HL-60 (cell line): ENCODE measurements at regions not wholly inside any gene's neighbourhood (a gene's known extent, or its start where the extent isn't known, plus 50 kb on each side); places are given as distances from the start of the nearest gene placed in this dataset.

Source experiments
- DNase-seq, 2 experiments: peaks; one replicate each; pipeline ENCODE4 v3.0.0-alpha.2; 2010 to 2020; ENCODE audit warnings: low read depth in 1 of 2, low spot score in 1 of 2
- H3K27ac ChIP-seq: fragments of 250-450 bp; sonication (Bioruptor Pico); replicated peaks from 2 replicates; pipeline ENCODE4 v1.5.1; 2020; ENCODE audit warnings: mild to moderate bottlenecking, moderate library complexity
- H3K27me3 ChIP-seq: fragments of 250-450 bp; sonication (Bioruptor Pico); 2 replicates; pipeline ENCODE4 v1.5.1; 2021; ENCODE audit warnings: mild to moderate bottlenecking, moderate library complexity; ENCODE audit not compliant: insufficient read depth, poor library complexity, severe bottlenecking
- H3K4me3 ChIP-seq: replicated peaks from 2 replicates; pipeline ENCODE4 v1.5.1; 2011; ENCODE audit warnings: mild to moderate bottlenecking, control low read depth, low read length; ENCODE audit not compliant: insufficient read depth
- CTCF ChIP-seq: IDR thresholded peaks from one replicate; pipeline ENCODE4 v1.5.1; 2011; ENCODE audit warnings: low read length, control low read depth, inconsistent platforms; ENCODE audit not compliant: insufficient read depth
- GABPA ChIP-seq: IDR thresholded peaks from 2 replicates; pipeline ENCODE4 v1.6.1; 2012; ENCODE audit warnings: low read depth
- POLR2AphosphoS5 ChIP-seq: IDR thresholded peaks from 2 replicates; pipeline ENCODE4 v1.6.1; 2012; ENCODE audit warnings: low read depth
- REST ChIP-seq: IDR thresholded peaks from 2 replicates; pipeline ENCODE4 v1.6.1; 2012; ENCODE audit warnings: low read depth; ENCODE audit not compliant: insufficient replicate concordance
- SPI1 ChIP-seq: IDR thresholded peaks from 2 replicates; pipeline ENCODE4 v1.6.1; 2012; ENCODE audit warnings: low read depth, mild to moderate bottlenecking, borderline replicate concordance

GRCh38 chr5:60262576-60263295, 369.2 kb upstream of the PDE4D start:
- DNase-seq, result no peak
- no peak for TF ChIP-seq POLR2AphosphoS5
- no peak for TF ChIP-seq SPI1
- TF ChIP-seq CTCF, result no peak
- no peak for TF ChIP-seq REST
- no peak for TF ChIP-seq GABPA
- Histone ChIP-seq H3K4me3 (no peak overlapping the region), H3K27me3 (no peaks in the 10 kb centered on the region), H3K27ac (peak overlapping the region; percentile 75)

GRCh38 chr5:60261732-60262131, 368.2 kb upstream of the PDE4D start:
- no peak for DNase-seq
- Histone ChIP-seq H3K27me3 (no peaks in the 10 kb centered on the region), H3K4me3 (no peak overlapping the region), H3K27ac (peak overlapping the region; percentile 75)
- TF ChIP-seq POLR2AphosphoS5, result no peak

GRCh38 chr5:60260658-60261057, 367.1 kb upstream of the PDE4D start:
- no peak for TF ChIP-seq GABPA
- no peak for TF ChIP-seq POLR2AphosphoS5
- TF ChIP-seq REST, result no peak
- TF ChIP-seq CTCF, result no peak
- no peak for TF ChIP-seq SPI1
- Histone ChIP-seq H3K27ac (peak overlapping the region; percentile 75; the same call in 1 of the 2 replicates), H3K4me3 (no peak overlapping the region), H3K27me3 (no peaks in the 10 kb centered on the region)
- no peak for DNase-seq

- Histone ChIP-seq H3K4me3 (no peak overlapping the region), H3K27ac (peak overlapping the region; percentile 75), H3K27me3 (no peaks in the 10 kb centered on the region)
- DNase-seq, result peak in 1 of 2 experiments; percentile 28
- TF ChIP-seq REST, result no peak
- no peak for TF ChIP-seq CTCF
- no peak for TF ChIP-seq SPI1
- TF ChIP-seq GABPA, result no peak
- TF ChIP-seq POLR2AphosphoS5, result no peak
Observed at GRCh38 chr5:60259730-60260129, 366.2 kb upstream of the PDE4D start.
